H9 (cell line): ENCODE measurements at regions not wholly inside any gene's neighbourhood (a gene's known extent, or its start where the extent isn't known, plus 50 kb on each side); places are given as distances from the start of the nearest gene placed in this dataset.

Experiments
- DNase-seq: peaks from one replicate; pipeline ENCODE4 v3.0.0-alpha.2; 2017
- H2AFZ ChIP-seq: one replicate; pipeline ENCODE4 v1.6.1; 2013; ENCODE audit warnings: mild to moderate bottlenecking, low read length, control low read depth, moderate library complexity
- H2AK5ac ChIP-seq: 2 replicates; pipeline ENCODE4 v1.6.1; 2013; ENCODE audit warnings: low read length, control low read depth, mixed read lengths; ENCODE audit not compliant: insufficient read length
- H2BK120ac ChIP-seq: one replicate; pipeline ENCODE4 v1.6.1; 2013; ENCODE audit warnings: low read depth, mild to moderate bottlenecking, low read length, control low read depth, inconsistent platforms; ENCODE audit not compliant: poor library complexity, severe bottlenecking
- H2BK12ac ChIP-seq: 2 replicates; pipeline ENCODE4 v1.6.1; 2013; ENCODE audit warnings: low read length, control low read depth, mixed read lengths, low read depth; ENCODE audit not compliant: insufficient read length
- H2BK15ac ChIP-seq: 2 replicates; pipeline ENCODE4 v1.6.1; 2013; ENCODE audit warnings: low read depth, low read length, control low read depth
- H2BK20ac ChIP-seq: one replicate; pipeline ENCODE4 v1.6.1; 2013; ENCODE audit warnings: low read depth, mild to moderate bottlenecking, low read length, control low read depth, inconsistent platforms; ENCODE audit not compliant: poor library complexity, severe bottlenecking
- H2BK5ac ChIP-seq: 2 replicates; pipeline ENCODE4 v1.6.1; 2013; ENCODE audit warnings: low read length, control low read depth, mixed read lengths; ENCODE audit not compliant: insufficient read length
- H3K14ac ChIP-seq: 2 replicates; pipeline ENCODE4 v1.6.1; 2013; ENCODE audit warnings: low read length, control low read depth; ENCODE audit not compliant: insufficient read depth
- H3K18ac ChIP-seq: 2 replicates; pipeline ENCODE4 v1.6.1; 2013; ENCODE audit warnings: low read depth, mild to moderate bottlenecking, mixed read lengths, low read length, control low read depth; ENCODE audit not compliant: insufficient read length
- H3K23ac ChIP-seq: 2 replicates; pipeline ENCODE4 v1.6.1; 2013; ENCODE audit warnings: low read length, control low read depth, mixed read lengths, low read depth; ENCODE audit not compliant: insufficient read length
- H3K23me2 ChIP-seq: 2 replicates; pipeline ENCODE4 v1.6.1; 2013; ENCODE audit warnings: low read depth, mild to moderate bottlenecking, mixed read lengths, low read length, control low read depth; ENCODE audit not compliant: insufficient read length, poor library complexity, severe bottlenecking
- H3K27ac ChIP-seq: 2 replicates; pipeline ENCODE4 v1.5.1; 2013; ENCODE audit warnings: low read length, control low read depth, mixed read lengths, low read depth; ENCODE audit not compliant: insufficient read length
- H3K27me3 ChIP-seq: 2 replicates; pipeline ENCODE4 v1.6.1; 2013; ENCODE audit warnings: low read length, control low read depth, inconsistent platforms; ENCODE audit not compliant: insufficient read depth
- H3K4ac ChIP-seq: 2 replicates; pipeline ENCODE4 v1.6.1; 2013; ENCODE audit warnings: low read depth, mild to moderate bottlenecking, control low read depth, inconsistent platforms, low read length, moderate library complexity
- H3K4me1 ChIP-seq: 2 replicates; pipeline ENCODE4 v1.6.1; 2013; ENCODE audit warnings: low read length, control low read depth, inconsistent platforms; ENCODE audit not compliant: insufficient read depth
- H3K4me2 ChIP-seq: 2 replicates; pipeline ENCODE4 v1.6.1; 2013; ENCODE audit warnings: low read length, control low read depth, mixed read lengths; ENCODE audit not compliant: insufficient read length, insufficient read depth
- H3K56ac ChIP-seq: 2 replicates; pipeline ENCODE4 v1.6.1; 2013; ENCODE audit warnings: low read depth, mild to moderate bottlenecking, mixed read lengths, low read length, control low read depth; ENCODE audit not compliant: insufficient read length
- H3K79me1 ChIP-seq: 2 replicates; pipeline ENCODE4 v1.6.1; 2013; ENCODE audit warnings: low read depth, mild to moderate bottlenecking, moderate library complexity, low read length, control low read depth, inconsistent platforms; ENCODE audit not compliant: insufficient read depth, poor library complexity, severe bottlenecking
- H3K79me2 ChIP-seq: 2 replicates; pipeline ENCODE4 v1.6.1; 2013; ENCODE audit warnings: low read length, control low read depth, inconsistent platforms; ENCODE audit not compliant: insufficient read depth
- H3K9ac ChIP-seq: 2 replicates; pipeline ENCODE4 v1.6.1; 2013; ENCODE audit warnings: low read length, control low read depth, mixed read lengths; ENCODE audit not compliant: insufficient read length; ENCODE audit errors: extremely low read depth
- H3K9me3 ChIP-seq: one replicate; pipeline ENCODE4 v1.6.1; 2013; ENCODE audit warnings: low read depth, low read length, inconsistent platforms; ENCODE audit not compliant: control insufficient read depth
- H3T11ph ChIP-seq: one replicate; pipeline ENCODE4 v1.6.1; 2013; ENCODE audit warnings: mild to moderate bottlenecking, low read length, control low read depth, inconsistent platforms
- H4K20me1 ChIP-seq: one replicate; pipeline ENCODE4 v1.6.1; 2013; ENCODE audit not compliant: control insufficient read depth, insufficient read length, insufficient read depth
- H4K5ac ChIP-seq: 2 replicates; pipeline ENCODE4 v1.6.1; 2013; ENCODE audit warnings: low read depth, mild to moderate bottlenecking, mixed read lengths, low read length, control low read depth; ENCODE audit not compliant: insufficient read length
- H4K8ac ChIP-seq: replicated peaks from 2 replicates; pipeline ENCODE4 v1.6.1; 2013; ENCODE audit warnings: low read length, control low read depth, mixed read lengths, low read depth; ENCODE audit not compliant: insufficient read length
- H4K91ac ChIP-seq: 2 replicates; pipeline ENCODE4 v1.6.1; 2013; ENCODE audit warnings: low read depth, mild to moderate bottlenecking, moderate library complexity, mixed read lengths, low read length, control low read depth; ENCODE audit not compliant: insufficient read length
- H3K27ac Mint-ChIP-seq, 3 experiments: 2 replicates in 2 of 3; 3 replicates in 1 of 3; pipeline ENCODE4 v1.8.0; 2020 to 2021; ENCODE audit warnings: mixed read lengths in 3 of 3, mild to moderate bottlenecking in 1 of 3, moderate library complexity in 1 of 3
- H3K27me3 Mint-ChIP-seq: 2 replicates; pipeline ENCODE4 v1.8.0; 2021; ENCODE audit warnings: low read depth, mild to moderate bottlenecking, moderate library complexity, mixed read lengths
- H3K36me3 Mint-ChIP-seq, 3 experiments: 2 replicates in 2 of 3; 3 replicates in 1 of 3; pipeline ENCODE4 v1.8.0; 2020 to 2021; ENCODE audit warnings: low read depth in 3 of 3, mixed read lengths in 3 of 3; ENCODE audit not compliant: insufficient read depth in 1 of 3
- H3K4me1 Mint-ChIP-seq, 2 experiments: 2 replicates each; pipeline ENCODE4 v1.8.0; 2020; ENCODE audit warnings: mixed read lengths in 2 of 2
- H3K4me3 Mint-ChIP-seq, 2 experiments: 2 replicates in 1 of 2; 3 replicates in 1 of 2; pipeline ENCODE4 v1.8.0; 2020 to 2021; ENCODE audit warnings: mild to moderate bottlenecking in 2 of 2, mixed read lengths in 2 of 2, moderate library complexity in 1 of 2
- H3K9me3 Mint-ChIP-seq, 2 experiments: 2 replicates in 1 of 2; 3 replicates in 1 of 2; pipeline ENCODE4 v1.8.0; 2020; ENCODE audit warnings: mild to moderate bottlenecking in 2 of 2, mixed read lengths in 2 of 2, moderate library complexity in 1 of 2
- WGBS: extraction: QIAGEN DNeasy Blood & Tissue Kit; methylation state at CpG from one replicate; pipeline ENCODE4 v1.1.7; 2013; ENCODE audit warnings: missing lambda C conversion rate, low lambda C conversion rate, mixed read lengths; ENCODE audit not compliant: insufficient read length; ENCODE audit errors: extremely low coverage; 5-methylcytosine and 5-hydroxymethylcytosine counted together
- TF ChIP-seq, protein P1 (sequence below): fragments of 200-600 bp; sonication (generic); conservative IDR thresholded peaks from 3 replicates; pipeline ENCODE4 v1.8.0; 2021; ENCODE audit warnings: antibody characterized with exemption, mild to moderate bottlenecking

DNA sequence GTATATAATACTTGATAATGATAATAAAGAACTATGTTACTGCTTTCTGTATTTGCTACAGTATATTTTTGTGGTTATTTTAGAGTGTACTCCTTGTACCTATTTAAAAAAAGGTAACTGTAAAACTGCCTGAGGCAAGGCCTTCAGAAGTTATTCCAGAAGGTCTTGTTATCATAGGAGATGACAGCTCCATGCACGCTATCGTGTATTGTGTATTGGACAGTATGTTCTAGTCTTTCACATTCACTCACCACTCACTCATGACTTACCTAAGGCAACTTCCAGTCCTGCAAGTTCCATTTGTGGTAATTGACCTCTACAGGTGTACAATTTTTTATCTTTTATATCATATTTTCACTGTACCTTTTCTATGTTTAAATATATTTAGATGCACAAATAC, 100.7 kb downstream of the ARL4A start:
- H3K79me2 ChIP-seq = no peaks in the 10 kb centered on the region
- H4K91ac ChIP-seq = no peak overlapping the region
- no peaks in the 10 kb centered on the region for H3K27me3 ChIP-seq
- WGBS = no CpG with 5 or more reads among the region's 2 CpGs
- Mint-ChIP-seq H3K27me3 (no peaks in the 10 kb centered on the region), H3K36me3 (no peaks in the 10 kb centered on the region), H3K9me3 (no peaks in the 10 kb centered on the region), H3K4me1 (no peaks in the 10 kb centered on the region), H3K4me3 (no peak overlapping the region), H3K27ac (no peak overlapping the region)
- H3K23me2 ChIP-seq = no peaks in the 10 kb centered on the region
- no peaks in the 10 kb centered on the region for H3K4me1 ChIP-seq
- no peaks in the 10 kb centered on the region for H3K9me3 ChIP-seq
- H3K9ac ChIP-seq = no peak overlapping the region
- H2BK5ac ChIP-seq = no peak overlapping the region
- TF ChIP-seq, protein P1, sequence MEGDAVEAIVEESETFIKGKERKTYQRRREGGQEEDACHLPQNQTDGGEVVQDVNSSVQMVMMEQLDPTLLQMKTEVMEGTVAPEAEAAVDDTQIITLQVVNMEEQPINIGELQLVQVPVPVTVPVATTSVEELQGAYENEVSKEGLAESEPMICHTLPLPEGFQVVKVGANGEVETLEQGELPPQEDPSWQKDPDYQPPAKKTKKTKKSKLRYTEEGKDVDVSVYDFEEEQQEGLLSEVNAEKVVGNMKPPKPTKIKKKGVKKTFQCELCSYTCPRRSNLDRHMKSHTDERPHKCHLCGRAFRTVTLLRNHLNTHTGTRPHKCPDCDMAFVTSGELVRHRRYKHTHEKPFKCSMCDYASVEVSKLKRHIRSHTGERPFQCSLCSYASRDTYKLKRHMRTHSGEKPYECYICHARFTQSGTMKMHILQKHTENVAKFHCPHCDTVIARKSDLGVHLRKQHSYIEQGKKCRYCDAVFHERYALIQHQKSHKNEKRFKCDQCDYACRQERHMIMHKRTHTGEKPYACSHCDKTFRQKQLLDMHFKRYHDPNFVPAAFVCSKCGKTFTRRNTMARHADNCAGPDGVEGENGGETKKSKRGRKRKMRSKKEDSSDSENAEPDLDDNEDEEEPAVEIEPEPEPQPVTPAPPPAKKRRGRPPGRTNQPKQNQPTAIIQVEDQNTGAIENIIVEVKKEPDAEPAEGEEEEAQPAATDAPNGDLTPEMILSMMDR = no peak
- H2AK5ac ChIP-seq = no peak overlapping the region
- H3K14ac ChIP-seq = no peak overlapping the region
- no peaks in the 10 kb centered on the region for H3K79me1 ChIP-seq
- no peak overlapping the region for H3K27ac ChIP-seq
- no peak overlapping the region for H2BK120ac ChIP-seq
- H2BK20ac ChIP-seq = no peak overlapping the region
- H3K4ac ChIP-seq = no peak overlapping the region
- no peak overlapping the region for H3K56ac ChIP-seq
- no peak overlapping the region for H3K4me2 ChIP-seq
- no peak overlapping the region for H4K8ac ChIP-seq
- H3K18ac ChIP-seq = no peak overlapping the region
- no peak overlapping the region for H2BK15ac ChIP-seq
- no peak overlapping the region for H2BK12ac ChIP-seq
- no peak overlapping the region for H3K23ac ChIP-seq
- DNase-seq = no peak
- H3T11ph ChIP-seq = no peak overlapping the region
- no peak overlapping the region for H4K5ac ChIP-seq
- H2AFZ ChIP-seq = no peak overlapping the region
- H4K20me1 ChIP-seq = no peaks in the 10 kb centered on the region
